Endothelial cell of hepatic sinusoid (primary cell): ENCODE measurements at regions not wholly inside any gene's neighbourhood (a gene's known extent, or its start where the extent isn't known, plus 50 kb on each side); places are given as distances from the start of the nearest gene placed in this dataset.

Experiments used
- in situ Hi-C: cut with HindIII; loops from 2 replicates; pipeline ENCODE4 v1.10.0; 2017; ENCODE audit warnings: low sequenced_read_pairs

DNA sequence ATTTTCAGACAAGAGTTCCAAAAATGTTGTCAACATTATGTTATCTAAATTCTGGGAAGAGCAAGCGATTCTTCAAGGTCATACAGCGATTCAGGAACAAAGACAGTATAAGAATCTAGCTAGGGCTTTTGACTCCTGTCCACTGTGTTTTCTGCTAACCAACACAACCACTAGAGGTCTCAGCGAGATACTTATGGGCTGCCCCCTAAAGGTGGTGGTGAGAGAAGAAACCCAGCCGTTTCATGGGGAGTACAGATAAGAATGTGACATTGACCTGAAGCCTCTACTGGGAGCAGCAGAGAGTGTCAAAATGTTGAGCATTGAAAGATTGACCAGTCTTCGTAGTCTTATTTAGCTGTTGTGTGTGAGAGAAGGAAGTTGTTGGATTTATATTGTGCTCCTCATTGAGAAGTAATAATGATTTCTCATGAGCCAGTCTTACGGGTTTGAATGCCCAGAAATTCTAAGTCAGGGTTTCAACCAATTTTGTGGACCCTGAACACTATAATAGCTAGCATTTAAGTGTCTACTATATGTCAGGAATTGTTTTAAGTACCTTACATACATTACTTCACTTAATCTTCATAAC lies 168.3 kb downstream of the SPRY1 start:
- in situ Hi-C loops, result no loop called here

DNA sequence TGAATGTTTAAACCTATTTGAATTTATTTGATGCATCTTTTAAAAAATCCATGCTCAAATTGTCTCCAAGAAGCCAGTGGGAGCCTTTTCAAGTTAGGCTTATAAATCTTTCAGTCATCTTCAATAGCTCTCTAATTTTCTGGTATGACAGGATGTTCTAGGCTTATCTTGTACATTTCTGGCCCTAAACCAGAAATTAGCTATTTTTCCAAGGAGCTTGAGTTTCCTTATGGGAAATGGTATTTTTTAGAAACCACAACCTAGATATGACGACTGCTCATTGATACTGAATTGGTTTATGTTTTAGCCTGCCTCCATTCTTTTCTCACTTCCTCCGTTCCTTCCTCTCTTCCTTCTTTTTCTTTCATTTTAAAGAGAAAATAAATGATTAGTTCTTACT lies 172.3 kb downstream of the SPRY1 start:
- in situ Hi-C loops, result no loop called here

DNA sequence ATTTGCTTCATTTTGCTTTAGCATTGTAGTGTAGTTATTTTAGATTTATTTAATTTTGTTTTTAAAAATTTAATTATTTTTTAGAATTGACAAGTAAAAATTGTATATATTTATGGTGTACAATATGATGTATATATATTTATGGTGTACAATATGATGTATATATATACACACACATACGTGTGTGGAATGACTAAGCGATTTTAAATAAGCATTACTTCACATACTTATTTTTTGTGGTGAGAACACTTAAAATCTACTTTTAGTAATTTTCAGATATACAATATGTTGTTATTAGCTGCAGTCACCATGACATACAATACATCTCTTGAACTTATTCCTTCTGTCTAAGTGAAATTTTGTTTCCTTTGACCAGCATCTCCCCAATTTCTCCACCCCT lies 172.9 kb downstream of the SPRY1 start:
- in situ Hi-C loops, result no loop called here

DNA sequence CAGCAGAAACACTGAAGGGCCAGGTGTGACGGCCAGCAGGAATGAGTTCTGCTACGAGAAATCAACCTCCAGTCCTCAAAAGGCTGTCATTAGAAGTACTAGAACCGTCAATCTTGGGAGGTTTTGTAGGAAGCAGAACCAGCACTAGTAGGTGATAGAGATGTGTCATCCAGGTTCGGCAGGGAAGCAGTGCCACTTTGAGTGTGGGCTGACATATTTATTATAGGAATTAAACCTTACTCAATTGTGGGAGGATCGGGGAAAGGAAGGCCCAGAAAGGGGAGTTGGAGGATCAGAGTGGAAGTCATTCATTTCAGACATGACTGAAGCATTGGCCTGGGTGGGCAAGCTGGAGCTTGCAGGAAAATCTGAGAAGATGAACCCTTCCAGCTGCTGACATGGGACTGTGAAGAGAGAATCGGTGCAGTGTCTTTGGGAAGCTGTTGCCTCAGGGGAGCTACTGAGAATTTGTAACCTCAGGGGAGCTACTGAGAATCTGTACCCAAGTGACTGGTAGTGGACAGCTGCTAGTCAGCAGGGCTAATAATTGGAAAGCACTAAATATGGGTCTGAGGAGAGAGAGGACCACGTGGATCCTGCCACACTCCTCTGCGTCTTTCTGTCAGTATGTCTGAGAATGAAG lies 177.4 kb downstream of the SPRY1 start:
- in situ Hi-C loops, result no loop called here

DNA sequence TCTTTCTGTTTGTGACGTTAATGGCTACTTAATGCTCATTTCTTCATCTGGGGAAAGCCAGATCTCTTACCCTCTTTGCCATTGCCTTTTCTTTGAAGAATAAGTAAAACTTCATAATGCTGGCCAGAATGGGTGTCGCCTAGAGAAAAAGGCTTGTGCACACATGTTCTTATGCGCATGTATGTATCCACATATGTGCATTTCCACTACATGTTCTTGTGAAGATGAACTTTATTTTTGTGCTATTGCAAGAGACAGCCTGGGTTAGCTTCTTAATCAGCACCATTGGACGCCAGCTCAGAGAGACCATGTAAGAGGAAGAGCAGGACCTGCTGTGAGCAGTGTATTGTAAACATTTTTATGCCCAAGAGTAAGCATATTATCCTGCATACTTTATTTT lies 178.7 kb downstream of the SPRY1 start:
- in situ Hi-C loops, result loop anchor here (5.0 kb wide), 1 partner anchor 78 kb away; no protein-coding TSS in a partner anchor

DNA sequence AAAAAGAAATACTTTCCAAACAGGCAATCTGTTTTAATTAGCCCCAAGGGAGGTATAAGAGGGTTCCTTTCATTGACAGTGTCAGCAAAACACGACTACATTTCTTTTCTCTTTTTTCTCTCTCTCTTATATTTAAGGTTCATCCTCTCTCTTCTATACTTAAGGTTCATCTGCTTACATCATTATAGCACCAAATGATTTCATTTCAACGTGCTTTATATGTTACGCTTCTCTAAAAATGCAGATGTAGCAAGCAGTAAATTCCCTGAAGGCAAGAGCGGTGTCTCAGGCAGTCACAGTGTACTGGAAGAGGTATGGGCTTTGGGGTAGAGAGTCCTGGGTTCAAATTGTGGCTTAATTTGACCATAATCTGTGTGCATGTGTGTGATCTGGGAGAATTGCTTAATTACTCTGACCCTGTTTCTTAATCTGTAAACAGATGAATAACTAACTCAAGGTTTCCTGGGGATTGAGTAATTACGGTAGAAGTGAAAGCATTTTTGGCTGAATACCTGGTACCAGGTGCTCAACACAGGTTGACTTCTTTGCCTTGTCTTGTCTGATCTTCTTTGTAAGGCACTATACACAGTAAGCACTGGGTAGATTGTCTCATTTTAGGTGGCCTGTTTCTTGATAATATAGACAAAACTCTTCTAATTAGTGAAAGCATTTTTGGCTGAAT lies 180.8 kb downstream of the SPRY1 start:
- in situ Hi-C loops, result loop anchor here (5.0 kb wide), 1 partner anchor 80 kb away; no protein-coding TSS in a partner anchor

DNA sequence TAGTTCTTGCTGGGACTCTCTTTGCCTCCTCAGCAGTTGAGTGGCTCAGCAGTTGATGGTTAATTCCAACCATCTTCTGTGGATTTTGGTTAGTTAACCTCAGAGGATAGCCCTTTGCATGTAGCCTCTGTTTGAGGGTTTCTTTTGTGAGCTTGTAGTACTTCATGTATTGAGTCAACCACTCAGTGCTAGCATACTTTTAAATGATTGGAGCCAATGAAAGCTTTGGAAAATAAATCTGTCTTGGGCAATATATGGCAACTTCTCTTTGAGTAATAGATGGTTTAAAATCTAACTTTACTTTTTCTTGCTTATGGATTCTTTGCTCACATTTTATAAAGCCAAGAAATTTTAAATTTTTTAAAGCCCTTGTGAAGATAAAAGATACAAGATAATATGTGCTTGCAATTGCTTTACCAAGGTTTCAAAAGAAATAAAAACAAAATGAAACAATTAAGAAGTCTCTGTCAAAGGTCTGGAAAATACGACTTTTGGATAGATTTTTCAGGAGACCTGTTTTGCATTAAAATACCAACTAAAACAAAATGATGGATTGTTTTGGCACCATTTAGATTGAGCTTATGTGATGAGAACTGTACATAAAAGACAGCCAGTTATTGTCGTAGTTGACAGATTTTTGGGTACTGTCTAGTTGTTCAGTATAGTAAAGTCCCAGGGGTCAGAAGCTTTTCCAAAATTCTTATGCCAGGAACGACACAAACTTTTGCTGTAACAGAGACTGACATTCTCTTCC lies 181.9 kb downstream of the SPRY1 start:
- in situ Hi-C loops, result loop anchor here (5.0 kb wide), 1 partner anchor 81 kb away; no protein-coding TSS in a partner anchor

DNA sequence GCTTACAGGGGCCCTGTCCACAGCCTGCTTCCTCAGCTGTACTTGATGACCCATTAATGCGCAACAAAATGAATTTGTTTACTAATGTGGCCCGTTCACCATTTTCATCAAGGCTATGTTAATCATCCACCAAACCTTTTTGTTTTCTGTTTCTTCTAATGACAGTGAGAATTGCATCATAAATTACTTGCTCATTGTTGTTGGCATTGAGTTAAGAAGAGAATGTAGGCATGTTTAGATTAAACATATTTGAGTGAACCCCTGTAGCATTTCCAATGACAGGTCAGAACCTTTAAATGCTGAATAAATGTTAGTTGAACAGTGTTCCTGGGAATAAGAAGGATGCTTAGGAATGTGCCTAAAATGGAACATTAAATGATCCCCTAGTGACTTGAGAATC lies 183.4 kb downstream of the SPRY1 start:
- in situ Hi-C loops, result loop anchor here (5.0 kb wide), 1 partner anchor 83 kb away; no protein-coding TSS in a partner anchor

DNA sequence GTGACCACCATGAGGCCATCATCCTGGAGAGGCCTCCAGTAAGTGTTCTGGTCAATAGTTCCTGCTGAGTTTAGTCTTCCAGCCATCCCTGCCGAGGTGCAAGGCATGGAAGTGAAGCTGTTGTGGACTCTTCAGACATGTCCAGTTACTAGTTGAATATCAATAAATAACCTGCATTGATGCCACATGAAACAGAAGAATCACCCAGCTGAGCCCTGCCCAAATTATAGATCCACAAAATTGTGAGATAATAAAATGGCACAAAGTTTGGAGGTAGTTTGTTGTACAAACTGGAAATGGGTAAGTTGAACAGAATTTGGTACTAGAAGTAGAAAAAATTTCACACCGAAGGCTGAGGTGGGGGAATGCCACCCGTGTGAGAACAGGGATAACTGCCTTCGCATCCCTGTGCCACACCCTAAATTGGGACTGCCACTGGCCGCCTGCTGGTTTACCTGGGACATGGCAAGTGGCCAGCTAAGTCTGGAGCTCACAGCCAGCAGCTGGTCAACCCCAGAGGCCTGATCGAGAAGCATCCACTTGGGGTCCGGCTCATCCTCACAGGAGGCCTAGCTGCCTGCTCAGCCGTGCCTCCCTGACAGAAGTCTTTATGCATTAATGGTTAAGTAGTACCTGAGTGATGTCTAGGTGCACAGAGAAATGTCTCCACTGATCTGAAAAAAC lies 184.5 kb downstream of the SPRY1 start:
- in situ Hi-C loops, result no loop called here

DNA sequence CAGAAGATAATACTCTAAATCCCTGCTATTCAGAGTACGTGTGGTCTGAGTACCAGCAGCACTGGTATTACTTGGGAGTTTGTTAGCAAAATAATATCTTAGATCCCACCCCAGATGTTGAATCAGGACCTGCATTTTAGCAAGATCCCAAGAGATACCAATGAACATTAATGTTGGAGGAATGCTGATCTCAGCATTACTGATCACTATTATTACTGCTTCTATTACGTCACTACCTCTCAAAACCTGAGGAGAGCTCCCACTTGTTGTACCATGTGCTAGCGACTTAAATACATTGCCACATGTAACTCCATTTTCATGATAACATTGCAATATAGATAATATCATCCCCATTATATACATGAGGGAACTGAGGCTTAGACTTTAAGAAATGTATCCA lies 185.2 kb downstream of the SPRY1 start:
- in situ Hi-C loops, result no loop called here

DNA sequence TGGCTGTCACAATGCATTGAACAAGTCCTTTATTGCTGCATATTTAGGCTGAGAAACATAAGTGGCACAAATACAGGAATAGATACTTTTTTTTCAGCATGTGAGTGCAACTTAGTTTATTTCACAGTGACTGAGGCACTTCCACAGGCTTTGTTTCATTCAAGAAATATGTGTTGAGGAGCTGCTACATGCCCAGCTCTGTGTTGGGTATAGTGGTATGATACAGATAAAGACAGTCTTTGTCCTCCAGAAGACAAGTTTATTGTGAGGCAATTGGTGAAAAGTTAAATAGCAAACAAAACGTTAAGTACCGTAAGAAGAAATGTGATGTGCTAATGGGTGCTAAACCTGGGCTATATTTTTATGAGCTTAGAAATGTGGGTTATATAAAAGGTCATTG lies 186.4 kb downstream of the SPRY1 start:
- in situ Hi-C loops, result no loop called here

DNA sequence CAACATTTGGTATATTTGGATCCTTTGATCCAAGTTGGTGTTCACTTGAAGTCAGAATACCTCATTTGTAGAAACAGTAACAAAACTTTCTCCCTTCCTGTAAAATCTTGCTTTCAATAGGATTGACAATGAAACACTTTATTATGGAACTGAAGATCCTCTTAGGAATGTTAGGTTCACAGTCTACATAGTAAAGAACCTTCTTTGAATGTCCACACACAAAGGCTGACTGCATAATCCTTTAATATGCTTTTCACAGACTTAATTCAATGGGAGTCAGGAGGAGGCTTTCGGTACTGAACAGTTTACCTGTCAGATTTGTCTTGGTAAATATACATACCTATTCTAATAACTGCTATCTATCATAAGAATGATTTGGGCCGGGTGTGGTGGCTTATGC lies 188.5 kb downstream of the SPRY1 start:
- in situ Hi-C loops, result no loop called here

DNA sequence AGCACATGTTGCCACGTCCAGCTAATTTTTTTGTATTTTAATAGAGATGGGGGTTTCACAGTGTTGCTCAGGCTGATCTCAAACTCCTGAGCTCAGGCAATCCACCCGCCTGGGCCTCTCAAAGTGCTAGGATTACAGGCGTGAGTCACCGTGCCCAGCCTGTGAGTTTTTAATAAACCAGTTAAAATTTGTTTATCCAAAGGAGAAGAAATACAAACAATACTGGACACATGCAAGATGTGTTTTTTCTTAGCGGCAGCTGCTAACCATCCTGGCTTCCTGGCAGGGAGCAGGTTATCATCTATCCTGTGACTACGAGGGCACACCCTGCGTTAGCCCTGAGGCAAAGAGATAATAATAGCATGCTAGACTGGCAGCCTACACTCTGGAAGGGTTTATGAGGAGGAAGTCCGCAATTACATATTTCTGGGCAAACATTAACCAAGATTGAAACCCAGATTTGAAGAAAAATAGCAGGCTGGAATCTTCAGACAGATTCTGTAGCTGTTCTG lies 191.4 kb downstream of the SPRY1 start:
- in situ Hi-C loops, result no loop called here

DNA sequence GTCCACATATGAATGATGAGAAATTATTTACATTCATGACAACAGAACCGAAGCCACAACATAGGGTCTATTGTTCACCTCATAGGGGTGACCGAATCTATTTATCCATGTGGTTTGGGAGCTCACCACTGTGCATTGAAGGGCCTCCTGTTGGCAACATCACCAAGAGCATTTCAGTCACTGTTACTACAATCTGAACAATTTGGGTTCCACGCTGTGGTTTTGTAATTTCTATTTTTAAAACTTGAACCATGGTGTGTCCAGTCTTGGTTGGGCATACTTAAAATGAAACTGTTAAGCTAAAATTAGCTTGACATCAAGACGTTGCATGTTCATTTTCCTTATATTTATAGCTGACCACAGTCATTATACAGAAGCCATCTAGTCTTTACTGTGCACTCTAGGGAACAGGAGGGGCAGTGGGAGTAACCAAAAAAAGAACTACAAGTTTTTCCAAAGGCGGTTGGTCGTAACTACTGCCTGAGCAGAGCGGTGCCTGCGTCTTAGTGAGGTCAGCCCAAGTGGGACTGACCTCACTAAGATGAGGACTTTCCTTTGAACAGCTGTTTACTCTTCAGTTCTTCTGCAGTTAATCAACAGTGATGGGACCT lies 192.1 kb downstream of the SPRY1 start:
- in situ Hi-C loops, result no loop called here

DNA sequence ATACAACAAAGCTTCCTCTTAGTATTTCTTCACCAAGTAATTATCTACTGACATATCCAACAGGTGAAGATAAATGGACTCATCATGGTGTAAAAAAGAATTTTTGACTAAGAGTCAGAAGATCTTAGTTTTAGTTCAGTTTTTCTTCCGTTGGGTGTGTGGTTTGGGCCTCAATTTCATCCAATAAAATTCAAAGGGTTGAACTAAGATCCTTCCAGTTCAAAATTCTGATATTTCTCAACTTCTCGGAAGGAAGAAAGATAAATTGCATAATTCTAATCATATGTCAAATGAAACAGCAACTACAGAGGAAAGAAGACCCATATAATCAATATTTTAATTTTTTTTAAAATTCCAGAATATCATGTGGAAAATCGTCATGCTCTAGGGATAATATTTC lies 192.7 kb downstream of the SPRY1 start:
- in situ Hi-C loops, result no loop called here

DNA sequence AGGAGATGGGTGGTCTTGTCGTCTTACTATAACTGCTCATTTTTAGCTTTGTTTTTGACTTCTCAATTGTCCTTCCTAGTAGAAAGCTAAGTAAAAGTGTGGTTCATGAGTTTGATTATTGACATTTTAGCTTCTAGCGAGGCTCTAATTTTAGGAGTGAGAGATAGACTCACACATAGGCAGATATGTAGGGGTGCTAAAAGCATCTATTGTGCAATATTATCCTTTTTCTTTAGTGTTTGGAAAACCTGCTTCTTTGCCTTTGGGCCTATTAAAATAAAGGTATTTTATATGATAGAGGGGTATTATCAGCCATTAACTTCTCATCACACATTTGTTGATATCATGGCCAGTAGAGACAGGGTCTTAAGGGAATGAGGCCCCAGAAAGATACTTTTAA lies 195.3 kb downstream of the SPRY1 start:
- in situ Hi-C loops, result no loop called here

DNA sequence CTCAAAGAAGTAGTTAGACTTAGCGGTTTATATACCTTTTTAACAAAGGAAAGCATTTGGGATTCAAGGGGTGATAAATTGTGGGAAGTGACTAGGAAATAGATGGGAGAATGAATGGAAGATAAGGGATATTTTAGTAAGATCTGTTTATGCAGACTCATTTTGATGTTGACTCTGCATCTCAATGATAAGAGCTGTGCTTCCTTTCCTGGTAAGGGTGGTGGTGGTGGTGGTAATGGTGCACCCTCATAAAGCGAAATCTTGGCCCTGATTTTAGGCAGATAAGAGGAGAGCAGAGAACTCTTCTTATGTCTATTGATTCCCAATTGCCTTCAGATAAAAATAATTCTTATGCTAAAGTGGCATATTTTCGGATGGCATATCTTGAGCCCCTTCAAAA lies 197.1 kb downstream of the SPRY1 start:
- in situ Hi-C loops, result no loop called here

DNA sequence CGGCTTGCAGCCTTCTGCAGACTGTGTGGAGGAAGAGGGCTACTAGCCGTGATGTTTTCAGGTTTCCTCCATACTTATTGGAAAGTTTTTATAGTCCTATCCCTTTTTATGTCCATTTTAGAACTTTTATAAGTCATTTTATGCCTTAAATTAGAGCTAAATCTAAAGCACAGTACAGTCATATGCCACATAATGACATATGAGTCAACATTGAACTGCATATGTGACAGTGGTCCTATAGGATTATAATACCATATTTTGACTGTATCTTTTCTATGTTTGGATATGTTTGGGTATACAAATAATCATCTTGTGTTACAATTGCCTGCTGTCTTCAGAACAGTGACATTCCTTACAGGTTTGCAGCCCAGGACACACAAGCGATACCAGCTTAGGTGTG lies 200.2 kb downstream of the SPRY1 start:
- in situ Hi-C loops, result no loop called here

DNA sequence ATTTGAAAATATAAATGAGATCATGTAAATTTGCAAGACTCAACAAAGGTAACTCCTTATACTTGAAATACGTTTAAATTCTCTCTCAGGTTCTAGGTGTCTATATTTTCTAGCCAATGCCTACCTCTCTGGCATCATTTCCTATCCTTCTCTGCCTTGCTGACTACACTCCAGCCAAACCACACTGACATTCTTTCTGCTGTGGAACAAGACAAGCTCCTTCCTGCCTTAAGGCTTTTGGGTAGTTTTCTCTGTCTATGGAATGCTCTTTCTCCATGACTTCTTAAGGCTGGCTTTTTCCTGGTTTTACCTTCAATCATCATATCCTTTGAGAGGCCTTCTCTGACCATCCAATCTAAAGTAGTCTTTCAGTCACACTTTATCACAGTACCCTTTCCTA lies 201.0 kb downstream of the SPRY1 start:
- in situ Hi-C loops, result no loop called here

DNA sequence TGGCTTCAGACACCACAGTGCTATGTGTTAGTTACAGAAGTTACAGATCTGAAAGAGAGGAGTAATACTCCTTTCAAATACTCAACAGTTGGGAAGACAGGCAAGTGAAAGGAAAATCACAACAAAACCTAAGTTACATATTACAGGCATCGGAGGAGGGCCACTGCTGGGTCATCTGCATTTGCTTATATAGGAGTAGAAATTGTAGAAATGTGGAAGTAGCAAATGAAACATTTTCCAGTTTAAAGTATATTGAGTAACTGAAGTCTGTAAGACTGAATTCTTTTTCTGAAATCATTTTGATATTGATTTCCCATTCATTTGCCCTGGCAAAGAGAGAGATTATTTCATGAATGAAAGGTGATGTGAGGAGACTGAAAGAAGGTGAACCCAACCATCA lies 201.7 kb downstream of the SPRY1 start:
- in situ Hi-C loops, result no loop called here
